Effector memory CD8-positive, alpha-beta T cell (primary cell): ENCODE measurements at regions not wholly inside any gene's neighbourhood (a gene's known extent, or its start where the extent isn't known, plus 50 kb on each side); places are given as distances from the start of the nearest gene placed in this dataset.

Experiments used
- ATAC-seq: fragments of 150-1000 bp; cut with Tn5 transposase; replicated peaks from 2 replicates; pipeline ENCODE4 v1.10.0; 2021; ENCODE audit warnings: mild to moderate bottlenecking, moderate library complexity
- DNase-seq, 3 experiments: peaks; one replicate each; pipeline ENCODE4 v3.0.0; 2021
- H3K27ac Mint-ChIP-seq, 2 donors: one replicate each; pipeline ENCODE4 v1.8.0; 2022; ENCODE audit warnings: mild to moderate bottlenecking in 2 of 2, mixed read lengths in 2 of 2, moderate library complexity in 2 of 2
- H3K27me3 Mint-ChIP-seq, 2 donors: one replicate each; pipeline ENCODE4 v1.8.0; 2022; ENCODE audit warnings: mixed read lengths in 2 of 2
- H3K36me3 Mint-ChIP-seq: one replicate; pipeline ENCODE4 v1.8.0; 2022; ENCODE audit warnings: mild to moderate bottlenecking, moderate library complexity, mixed read lengths; ENCODE audit not compliant: insufficient read depth
- H3K4me1 Mint-ChIP-seq, 2 donors: one replicate each; pipeline ENCODE4 v1.8.0; 2022; ENCODE audit warnings: low read depth in 2 of 2, mixed read lengths in 2 of 2
- H3K4me3 Mint-ChIP-seq, 2 donors: one replicate each; pipeline ENCODE4 v1.8.0; 2022; ENCODE audit warnings: mild to moderate bottlenecking in 2 of 2, mixed read lengths in 2 of 2, moderate library complexity in 2 of 2
- H3K9me3 Mint-ChIP-seq, 2 donors: one replicate each; pipeline ENCODE4 v1.8.0; 2022; ENCODE audit warnings: mixed read lengths in 2 of 2

- peaks cover 0 to 3% of the 10 kb centered on the region in 2 donors for H3K4me1 Mint-ChIP-seq
Measured at GRCh38 chr1:57727121-57727520, 303.3 kb upstream of the DAB1 start.

GRCh38 chr1:57725318-57725717 lies 301.5 kb upstream of the DAB1 start:
- ATAC-seq, result no peak
- no peak overlapping the region for H3K4me3 Mint-ChIP-seq
- no peak for DNase-seq

More at GRCh38 chr1:57727121-57727520, 303.3 kb upstream of the DAB1 start:
- H3K9me3 Mint-ChIP-seq, result no peaks in the 10 kb centered on the region
- no peak for ATAC-seq
- no peak for DNase-seq
- no peaks in the 10 kb centered on the region for H3K36me3 Mint-ChIP-seq
- peaks cover 0 to 1% of the 10 kb centered on the region in 2 donors for H3K27me3 Mint-ChIP-seq
- H3K4me3 Mint-ChIP-seq, result no peak overlapping the region
- H3K27ac Mint-ChIP-seq, result no peak overlapping the region

GRCh38 chr1:57724535-57724934 lies 300.7 kb upstream of the DAB1 start:
- Mint-ChIP-seq H3K9me3 (no peaks in the 10 kb centered on the region), H3K4me1 (peaks cover 0 to 3% of the 10 kb centered on the region in 2 donors)
- ATAC-seq, result no peak

More at GRCh38 chr1:57725318-57725717, 301.5 kb upstream of the DAB1 start:
- H3K36me3 Mint-ChIP-seq, result no peaks in the 10 kb centered on the region
- peaks cover 0 to 3% of the 10 kb centered on the region in 2 donors for H3K4me1 Mint-ChIP-seq
- H3K27ac Mint-ChIP-seq, result no peak overlapping the region
- H3K27me3 Mint-ChIP-seq, result no peaks in the 10 kb centered on the region
- no peaks in the 10 kb centered on the region for H3K9me3 Mint-ChIP-seq

GRCh38 chr1:57722285-57722978 lies 298.6 kb upstream of the DAB1 start:
- no peaks in the 10 kb centered on the region for H3K4me1 Mint-ChIP-seq
- DNase-seq, result no peak
- no peaks in the 10 kb centered on the region for H3K36me3 Mint-ChIP-seq
- H3K4me3 Mint-ChIP-seq, result no peak overlapping the region
- no peaks in the 10 kb centered on the region for H3K27me3 Mint-ChIP-seq
- H3K27ac Mint-ChIP-seq, result no peak overlapping the region
- ATAC-seq, result no peak
- no peaks in the 10 kb centered on the region for H3K9me3 Mint-ChIP-seq

More at GRCh38 chr1:57724535-57724934, 300.7 kb upstream of the DAB1 start:
- Mint-ChIP-seq H3K27me3 (no peaks in the 10 kb centered on the region), H3K27ac (no peak overlapping the region), H3K36me3 (no peaks in the 10 kb centered on the region), H3K4me3 (no peak overlapping the region)
- DNase-seq, result no peak

- Mint-ChIP-seq H3K9me3 (no peaks in the 10 kb centered on the region), H3K27me3 (no peaks in the 10 kb centered on the region), H3K36me3 (no peaks in the 10 kb centered on the region), H3K27ac (no peak overlapping the region), H3K4me1 (no peaks in the 10 kb centered on the region), H3K4me3 (no peak overlapping the region)
- no peak for ATAC-seq
- DNase-seq, result no peak
Measured at GRCh38 chr1:57721001-57721400, 297.1 kb upstream of the DAB1 start.

GRCh38 chr1:57719274-57719673 lies 295.4 kb upstream of the DAB1 start:
- H3K4me3 Mint-ChIP-seq, result no peak overlapping the region
- DNase-seq (no peak), ATAC-seq (no peak)
- no peaks in the 10 kb centered on the region for H3K4me1 Mint-ChIP-seq
- H3K27ac Mint-ChIP-seq, result no peak overlapping the region
- H3K27me3 Mint-ChIP-seq, result peaks cover 0 to 6% of the 10 kb centered on the region in 2 donors
- no peaks in the 10 kb centered on the region for H3K36me3 Mint-ChIP-seq
- H3K9me3 Mint-ChIP-seq, result peaks cover 0 to 2% of the 10 kb centered on the region in 2 donors

- peaks cover 0 to 10% of the 10 kb centered on the region in 2 donors for H3K27me3 Mint-ChIP-seq
- DNase-seq (no peak), ATAC-seq (no peak)
- H3K4me1 Mint-ChIP-seq, result no peaks in the 10 kb centered on the region
- H3K27ac Mint-ChIP-seq, result no peak overlapping the region
- H3K4me3 Mint-ChIP-seq, result no peak overlapping the region
- peaks cover 0 to 5% of the 10 kb centered on the region in 2 donors for H3K9me3 Mint-ChIP-seq
- no peaks in the 10 kb centered on the region for H3K36me3 Mint-ChIP-seq
Measured at GRCh38 chr1:57713501-57713900, 289.6 kb upstream of the DAB1 start.

- H3K4me1 Mint-ChIP-seq, result no peaks in the 10 kb centered on the region
- no peak overlapping the region for H3K4me3 Mint-ChIP-seq
- DNase-seq (no peak), ATAC-seq (no peak)
- H3K27me3 Mint-ChIP-seq, result peaks cover 0 to 10% of the 10 kb centered on the region in 2 donors
- H3K9me3 Mint-ChIP-seq, result peaks cover 0 to 5% of the 10 kb centered on the region in 2 donors
- H3K36me3 Mint-ChIP-seq, result no peaks in the 10 kb centered on the region
- H3K27ac Mint-ChIP-seq, result no peak overlapping the region
Measured at GRCh38 chr1:57712846-57713245, 289.0 kb upstream of the DAB1 start.

- Mint-ChIP-seq H3K4me1 (no peaks in the 10 kb centered on the region), H3K27ac (no peak overlapping the region), H3K27me3 (peaks cover 0 to 10% of the 10 kb centered on the region in 2 donors), H3K4me3 (no peak overlapping the region), H3K36me3 (no peaks in the 10 kb centered on the region), H3K9me3 (peaks cover 0 to 5% of the 10 kb centered on the region in 2 donors)
- DNase-seq (no peak), ATAC-seq (no peak)
Measured at GRCh38 chr1:57711326-57711725, 287.5 kb upstream of the DAB1 start.

- no peaks in the 10 kb centered on the region for H3K27me3 Mint-ChIP-seq
- H3K27ac Mint-ChIP-seq, result no peak overlapping the region
- DNase-seq (no peak), ATAC-seq (no peak)
- no peaks in the 10 kb centered on the region for H3K4me1 Mint-ChIP-seq
- no peak overlapping the region for H3K4me3 Mint-ChIP-seq
- no peaks in the 10 kb centered on the region for H3K36me3 Mint-ChIP-seq
- H3K9me3 Mint-ChIP-seq, result peaks cover 0 to 3% of the 10 kb centered on the region in 2 donors
Measured at GRCh38 chr1:57707631-57708030, 283.8 kb upstream of the DAB1 start.

GRCh38 chr1:57704811-57705210 lies 281.0 kb upstream of the DAB1 start:
- Mint-ChIP-seq H3K9me3 (peaks cover 0 to 7% of the 10 kb centered on the region in 2 donors), H3K36me3 (no peaks in the 10 kb centered on the region), H3K4me3 (no peak overlapping the region), H3K4me1 (no peaks in the 10 kb centered on the region), H3K27me3 (no peaks in the 10 kb centered on the region), H3K27ac (no peak overlapping the region)
- ATAC-seq, result no peak
- no peak for DNase-seq

GRCh38 chr1:57704231-57704630 lies 280.4 kb upstream of the DAB1 start:
- Mint-ChIP-seq H3K36me3 (no peaks in the 10 kb centered on the region), H3K27me3 (no peaks in the 10 kb centered on the region), H3K9me3 (peaks cover 0 to 9% of the 10 kb centered on the region in 2 donors), H3K27ac (no peak overlapping the region), H3K4me1 (no peaks in the 10 kb centered on the region), H3K4me3 (no peak overlapping the region)
- ATAC-seq (no peak), DNase-seq (no peak)

GRCh38 chr1:57696904-57697303 lies 273.0 kb upstream of the DAB1 start:
- no peaks in the 10 kb centered on the region for H3K36me3 Mint-ChIP-seq
- H3K27ac Mint-ChIP-seq, result no peak overlapping the region
- H3K4me1 Mint-ChIP-seq, result no peaks in the 10 kb centered on the region
- H3K27me3 Mint-ChIP-seq, result no peaks in the 10 kb centered on the region
- H3K4me3 Mint-ChIP-seq, result no peak overlapping the region
- peaks cover 7 to 10% of the 10 kb centered on the region in 2 donors for H3K9me3 Mint-ChIP-seq
- no peak for ATAC-seq
- no peak for DNase-seq

- H3K4me1 Mint-ChIP-seq, result no peaks in the 10 kb centered on the region
- H3K27me3 Mint-ChIP-seq, result no peaks in the 10 kb centered on the region
- H3K9me3 Mint-ChIP-seq, result peaks cover 7 to 10% of the 10 kb centered on the region in 2 donors
- no peak overlapping the region for H3K4me3 Mint-ChIP-seq
- no peak for DNase-seq
- ATAC-seq, result no peak
- H3K27ac Mint-ChIP-seq, result no peak overlapping the region
- H3K36me3 Mint-ChIP-seq, result no peaks in the 10 kb centered on the region
Measured at GRCh38 chr1:57696043-57696442, 272.2 kb upstream of the DAB1 start.
